ENCODE measurements at regions not wholly inside any gene's neighbourhood (a gene's known extent, or its start where the extent isn't known, plus 50 kb on each side); places are given as distances from the start of the nearest gene placed in this dataset.

GRCh38 chr3:180492047-180492446, 109.9 kb upstream of the TTC14 start:
- H3K36me3 ChIP-seq, result no peaks in the 10 kb centered on the region
- no peak for DNase-seq (ENCODE audit: low spot score in 2 of 2)
- H3K27me3 ChIP-seq, result no peaks in the 10 kb centered on the region
- no peak overlapping the region for H3K4me3 ChIP-seq
- H3K9me3 ChIP-seq, result peaks cover 3% of the 10 kb centered on the region
- TF ChIP-seq EP300 (IDR thresholded peaks at IDR 0.05) (no peak), POLR2A (IDR thresholded peaks at IDR 0.05) (no peak), POLR2AphosphoS5 (IDR thresholded peaks at IDR 0.05) (no peak), CTCF (IDR thresholded peaks at IDR 0.05) (no peak)
- no peak overlapping the region for H3K27ac ChIP-seq
- no peaks in the 10 kb centered on the region for H3K4me1 ChIP-seq
- WGBS, result 69% methylated on average over 1 of the region's 1 CpG

GRCh38 chr3:180496995-180497394, 105.0 kb upstream of the TTC14 start:
- TF ChIP-seq CTCF (IDR thresholded peaks at IDR 0.05), result no peak
- TF ChIP-seq POLR2AphosphoS5 (IDR thresholded peaks at IDR 0.05), result no peak
- TF ChIP-seq POLR2A (IDR thresholded peaks at IDR 0.05), result no peak
- no peak for TF ChIP-seq EP300 (IDR thresholded peaks at IDR 0.05)
- no peaks in the 10 kb centered on the region for H3K36me3 ChIP-seq
- 51% methylated on average over 3 of the region's 3 CpGs for WGBS
- no peaks in the 10 kb centered on the region for H3K4me1 ChIP-seq
- no peaks in the 10 kb centered on the region for H3K27me3 ChIP-seq
- no peak for DNase-seq (ENCODE audit: low spot score in 2 of 2)
- no peak overlapping the region for H3K4me3 ChIP-seq
- no peak overlapping the region for H3K27ac ChIP-seq
- H3K9me3 ChIP-seq, result peaks cover under 1% of the 10 kb centered on the region

DNA sequence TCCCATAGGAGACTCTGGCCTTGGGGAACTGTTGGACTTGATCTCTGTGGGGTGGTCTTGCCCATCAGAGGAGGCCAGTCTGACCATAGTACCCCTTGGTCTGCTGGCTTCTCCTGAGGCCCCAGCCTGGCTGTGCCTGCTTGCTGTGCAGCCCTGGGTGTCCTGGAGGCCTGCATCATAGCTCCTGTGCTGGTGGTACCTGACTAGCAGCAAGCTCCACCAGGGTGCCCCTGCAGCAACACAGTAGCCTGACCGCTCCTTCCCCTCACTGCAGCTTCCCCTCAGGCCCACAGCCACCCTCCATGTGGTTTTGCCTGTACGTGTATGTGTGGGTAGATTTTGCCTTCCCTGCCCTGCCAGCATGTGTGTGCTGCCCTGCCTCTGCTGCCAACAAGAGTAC, 85.6 kb upstream of the TTC14 start:
- Histone ChIP-seq H3K4me1 (no peaks in the 10 kb centered on the region), H3K27ac (no peak overlapping the region), H3K4me3 (no peak overlapping the region), H3K36me3 (no peaks in the 10 kb centered on the region), H3K27me3 (no peaks in the 10 kb centered on the region), H3K9me3 (no peaks in the 10 kb centered on the region)
- TF ChIP-seq POLR2A (IDR thresholded peaks at IDR 0.05) (no peak), EP300 (IDR thresholded peaks at IDR 0.05) (no peak), POLR2AphosphoS5 (IDR thresholded peaks at IDR 0.05) (no peak), CTCF (IDR thresholded peaks at IDR 0.05) (no peak)
- WGBS, result 86% methylated on average over 1 of the region's 2 CpGs
- no peak for DNase-seq (ENCODE audit: low spot score in 2 of 2)

GRCh38 chr3:180523040-180523439, 78.9 kb upstream of the TTC14 start:
- Histone ChIP-seq H3K9me3 (no peaks in the 10 kb centered on the region), H3K36me3 (no peaks in the 10 kb centered on the region), H3K4me3 (no peak overlapping the region), H3K27ac (no peak overlapping the region), H3K27me3 (no peaks in the 10 kb centered on the region), H3K4me1 (no peaks in the 10 kb centered on the region)
- WGBS, result 84% methylated on average over 3 of the region's 3 CpGs
- no peak for DNase-seq (ENCODE audit: low spot score in 2 of 2)
- TF ChIP-seq POLR2AphosphoS5 (IDR thresholded peaks at IDR 0.05), result no peak
- TF ChIP-seq EP300 (IDR thresholded peaks at IDR 0.05), result no peak
- no peak for TF ChIP-seq CTCF (IDR thresholded peaks at IDR 0.05)
- TF ChIP-seq POLR2A (IDR thresholded peaks at IDR 0.05), result no peak

DNA sequence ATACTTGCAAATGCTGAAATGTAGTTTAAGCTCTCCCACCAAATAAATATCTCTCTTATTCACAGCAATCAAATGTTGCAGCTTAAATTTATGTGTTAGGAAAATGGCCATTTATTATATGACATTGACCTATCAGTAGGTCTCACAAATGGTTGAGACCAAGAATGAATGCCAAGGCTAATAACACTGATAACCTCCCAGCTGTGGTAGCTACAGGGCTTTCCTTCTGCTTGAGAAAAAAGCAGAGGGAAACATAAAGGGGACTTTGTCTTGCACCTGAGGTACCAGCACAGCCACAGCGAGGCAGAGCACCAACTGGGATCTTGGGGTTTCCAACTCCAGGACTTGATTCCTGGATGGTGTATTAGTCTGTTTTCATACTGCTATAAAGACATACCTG, 73.1 kb upstream of the TTC14 start:
- Histone ChIP-seq H3K4me1 (no peaks in the 10 kb centered on the region), H3K27me3 (no peaks in the 10 kb centered on the region), H3K27ac (no peak overlapping the region), H3K4me3 (no peak overlapping the region), H3K36me3 (no peaks in the 10 kb centered on the region), H3K9me3 (no peaks in the 10 kb centered on the region)
- no peak for TF ChIP-seq EP300 (IDR thresholded peaks at IDR 0.05)
- TF ChIP-seq CTCF (IDR thresholded peaks at IDR 0.05), result no peak
- no peak for TF ChIP-seq POLR2A (IDR thresholded peaks at IDR 0.05)
- 92% methylated on average over 1 of the region's 1 CpG for WGBS
- no peak for DNase-seq (ENCODE audit: low spot score in 2 of 2)

Data from suprapubic skin (tissue), 4 donors.